Left lung (tissue), 4 donors: ENCODE measurements at regions not wholly inside any gene's neighbourhood (a gene's known extent, or its start where the extent isn't known, plus 50 kb on each side); places are given as distances from the start of the nearest gene placed in this dataset.
"Not testable (repeated sequence)": the region's sequence is repeated elsewhere in the genome, so short reads cannot be mapped to it uniquely, and the experiment has no call there.

Experiments used
- ATAC-seq: fragments of 200-7000 bp; cut with Tn5 transposase; one replicate; pipeline ENCODE4 v1.9.1; 2020; ENCODE audit warnings: moderate library complexity
- DNase-seq, 4 donors: peaks; one replicate each; pipeline ENCODE4 v3.0.0-alpha.2; 2013 to 2020
- H3K27ac ChIP-seq, 2 donors: fragments of 200-600 bp; sonication (generic) in 1 of 2; one replicate each; pipeline versions ENCODE4 v1.5.0 to v1.8.0; 2020 to 2021
- H3K27me3 ChIP-seq, 2 donors: fragments of 200-600 bp; sonication (generic) in 1 of 2; one replicate each; pipeline versions ENCODE4 v1.5.0 to v1.8.0; 2020 to 2021
- H3K36me3 ChIP-seq, 2 donors: fragments of 200-600 bp; sonication (generic) in 1 of 2; one replicate each; pipeline versions ENCODE4 v1.5.0 to v1.8.0; 2020 to 2021
- H3K4me1 ChIP-seq, 2 donors: fragments of 200-600 bp; one replicate each; pipeline ENCODE4 v1.8.0; 2021
- H3K4me3 ChIP-seq, 2 donors: fragments of 200-600 bp; sonication (generic) in 1 of 2; one replicate each; pipeline versions ENCODE4 v1.5.0 to v1.8.0; 2020 to 2021; ENCODE audit warnings: mild to moderate bottlenecking in 1 of 2
- H3K9me3 ChIP-seq, 2 donors: fragments of 200-600 bp; sonication (generic) in 1 of 2; one replicate each; pipeline versions ENCODE4 v1.5.0 to v1.8.0; 2020 to 2021
- CTCF ChIP-seq, 2 donors: fragments of 200-600 bp; sonication (generic) in 1 of 2; IDR thresholded peaks; one replicate each; pipeline versions ENCODE4 v1.5.0 to v1.8.0; 2021; ENCODE audit warnings: antibody characterized with exemption in 2 of 2
- intact Hi-C, 2 donors: fragments of 100-400 bp; cut with DNase I; formaldehyde crosslinking; loops; one replicate each; pipeline versions ENCODE4 v1.11.2 to v1.14.2; 2022
- microRNA-seq, 2 donors: library from miRNA; unstranded; fragments of <30 nt; microRNA quantifications; one replicate each; pipeline ENCODE4, GENCODE V29; 2019
- donor health status: DM: no; HTN: yes; CAD: no.
- donor health status: DM: no; HTN: no; CAD: no.

DNA sequence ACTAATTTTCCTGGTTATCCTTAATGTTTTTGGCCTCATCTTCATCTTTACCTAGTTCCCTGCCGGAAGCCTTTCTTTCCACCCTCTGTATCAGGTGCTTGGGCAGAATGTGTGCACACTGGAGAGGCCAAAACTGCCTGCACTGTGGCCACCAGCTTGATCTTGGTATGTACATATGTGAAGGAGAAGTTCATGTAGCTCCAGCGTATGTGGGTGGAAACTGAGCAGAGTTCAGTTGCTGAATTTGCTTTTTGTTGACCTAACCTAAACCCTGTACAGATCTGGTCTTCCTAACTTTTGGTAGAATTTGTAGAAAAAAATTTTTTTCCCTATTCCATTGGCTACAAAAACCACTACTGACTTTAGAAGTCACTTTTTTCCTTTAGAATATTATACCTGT, 65.9 kb upstream of the IGSF10 start:
- ATAC-seq (no peak), DNase-seq (no peak)
- no peaks in the 10 kb centered on the region for H3K36me3 ChIP-seq
- no peaks in the 10 kb centered on the region for H3K27me3 ChIP-seq
- no peak overlapping the region for H3K27ac ChIP-seq
- peaks cover 0 to under 1% of the 10 kb centered on the region in 2 donors for H3K9me3 ChIP-seq
- TF ChIP-seq CTCF (IDR thresholded peaks at IDR 0.05) = no peak
- H3K4me3 ChIP-seq = no peak overlapping the region
- intact Hi-C loops = no loop called here
- H3K4me1 ChIP-seq = no peaks in the 10 kb centered on the region

- Histone ChIP-seq H3K4me3 (no peak overlapping the region), H3K4me1 (no peaks in the 10 kb centered on the region), H3K36me3 (no peaks in the 10 kb centered on the region), H3K9me3 (peaks cover 0 to 6% of the 10 kb centered on the region in 2 donors), H3K27me3 (no peaks in the 10 kb centered on the region), H3K27ac (no peak overlapping the region)
- intact Hi-C loops = no loop called here
- TF ChIP-seq CTCF (IDR thresholded peaks at IDR 0.05) = no peak
- DNase-seq (no peak), ATAC-seq (no peak)
These were observed 59.2 kb upstream of the IGSF10 start for GRCh38 chr3:151520105-151520504.

- H3K27me3 ChIP-seq, ATAC-seq, H3K4me3 ChIP-seq, H3K4me1 ChIP-seq, DNase-seq, H3K9me3 ChIP-seq, H3K36me3 ChIP-seq, H3K27ac ChIP-seq, intact Hi-C loops: not testable (repeated sequence)
These were observed 50.6 kb upstream of the IGSF10 start for GRCh38 chr3:151511433-151511832.

Small RNA genes in the stretch of these regions (microRNA-seq; reads per million reads assigned to microRNA genes)
- 0 to 0.14 reads per million in 2 donors for gene MIR5186
